ENCODE measurements at regions not wholly inside any gene's neighbourhood (a gene's known extent, or its start where the extent isn't known, plus 50 kb on each side); places are given as distances from the start of the nearest gene placed in this dataset.
"Not testable (repeated sequence)": the region's sequence is repeated elsewhere in the genome, so short reads cannot be mapped to it uniquely, and the experiment has no call there.

- TF ChIP-seq CTCF (IDR thresholded peaks at IDR 0.05; ENCODE audit: insufficient read depth, low read depth, low read length); EZH2 (IDR thresholded peaks at IDR 0.05; ENCODE audit: insufficient read depth, low read length): not testable (repeated sequence)
Measured at GRCh38 chr3:72075848-72076247, 290.9 kb upstream of the PROK2 start.

Data from astrocyte (in vitro differentiated cells and primary cell).